ENCODE measurements at regions not wholly inside any gene's neighbourhood (a gene's known extent, or its start where the extent isn't known, plus 50 kb on each side); places are given as distances from the start of the nearest gene placed in this dataset.

DNA sequence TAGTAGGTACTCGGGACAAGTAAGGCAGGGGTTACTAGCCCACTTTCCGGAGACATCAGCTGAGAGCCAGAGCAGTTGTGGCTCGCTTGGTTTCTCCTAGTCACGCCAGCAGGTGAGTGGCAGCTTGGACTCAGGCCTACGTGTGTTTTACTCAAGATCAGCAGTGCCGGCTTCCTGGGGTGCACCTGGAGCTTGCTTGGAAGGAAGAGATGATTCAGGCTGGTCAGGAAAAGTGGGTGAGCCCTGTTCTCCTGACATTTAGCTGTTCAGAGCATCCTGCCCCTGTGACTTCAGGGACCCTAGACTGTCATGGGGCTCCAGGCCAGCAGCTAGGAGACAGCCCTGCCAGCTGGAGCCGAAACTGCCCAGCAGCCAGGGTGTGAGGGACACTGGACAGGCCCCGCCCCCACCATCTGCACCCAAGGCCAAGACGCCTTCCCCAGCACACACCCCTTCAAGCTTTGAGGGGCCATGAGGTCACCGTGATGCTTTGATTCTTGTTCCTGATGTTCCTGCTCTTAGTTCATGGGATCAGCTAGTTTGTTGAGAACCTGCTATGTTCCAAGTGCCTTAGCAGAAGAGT is 238.0 kb upstream of the CIBAR2 start:
- Mint-ChIP-seq H3K27ac (peak overlapping the region; percentile 24), H3K4me3 (ENCODE audit: low read depth) (no peak overlapping the region), H3K4me1 (ENCODE audit: low read depth) (peaks cover 14% of the 10 kb centered on the region), H3K36me3 (ENCODE audit: insufficient read depth) (no peaks in the 10 kb centered on the region), H3K27me3 (peaks cover 2% of the 10 kb centered on the region), H3K9me3 (ENCODE audit: low read depth) (no peaks in the 10 kb centered on the region)
- no peak for DNase-seq (ENCODE audit: low spot score, unreplicated experiment)
- TF ChIP-seq, protein P1, sequence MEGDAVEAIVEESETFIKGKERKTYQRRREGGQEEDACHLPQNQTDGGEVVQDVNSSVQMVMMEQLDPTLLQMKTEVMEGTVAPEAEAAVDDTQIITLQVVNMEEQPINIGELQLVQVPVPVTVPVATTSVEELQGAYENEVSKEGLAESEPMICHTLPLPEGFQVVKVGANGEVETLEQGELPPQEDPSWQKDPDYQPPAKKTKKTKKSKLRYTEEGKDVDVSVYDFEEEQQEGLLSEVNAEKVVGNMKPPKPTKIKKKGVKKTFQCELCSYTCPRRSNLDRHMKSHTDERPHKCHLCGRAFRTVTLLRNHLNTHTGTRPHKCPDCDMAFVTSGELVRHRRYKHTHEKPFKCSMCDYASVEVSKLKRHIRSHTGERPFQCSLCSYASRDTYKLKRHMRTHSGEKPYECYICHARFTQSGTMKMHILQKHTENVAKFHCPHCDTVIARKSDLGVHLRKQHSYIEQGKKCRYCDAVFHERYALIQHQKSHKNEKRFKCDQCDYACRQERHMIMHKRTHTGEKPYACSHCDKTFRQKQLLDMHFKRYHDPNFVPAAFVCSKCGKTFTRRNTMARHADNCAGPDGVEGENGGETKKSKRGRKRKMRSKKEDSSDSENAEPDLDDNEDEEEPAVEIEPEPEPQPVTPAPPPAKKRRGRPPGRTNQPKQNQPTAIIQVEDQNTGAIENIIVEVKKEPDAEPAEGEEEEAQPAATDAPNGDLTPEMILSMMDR (IDR thresholded peaks at IDR 0.05; ENCODE audit: unreplicated experiment): no peak

DNA sequence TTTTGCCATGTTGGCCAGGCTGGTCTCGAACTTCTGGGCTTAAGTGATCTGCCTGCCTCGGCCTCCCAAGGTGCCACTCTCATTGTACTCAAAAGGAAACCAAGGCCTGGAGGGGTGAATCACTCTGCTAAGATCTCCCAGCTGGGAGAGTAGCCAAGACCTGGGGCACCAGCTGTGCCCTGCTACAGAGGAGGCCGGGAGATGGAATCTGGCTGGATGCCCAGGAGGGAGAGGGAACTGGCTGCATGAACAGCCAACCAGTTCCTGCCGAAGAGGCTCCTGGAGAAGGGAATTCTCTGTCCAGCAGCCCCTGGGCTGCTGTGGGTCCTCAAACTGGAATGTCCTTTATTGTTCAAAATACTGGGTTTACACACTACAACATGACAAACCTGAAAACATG is 238.7 kb upstream of the CIBAR2 start:
- H3K27ac Mint-ChIP-seq: no peak overlapping the region
- no peak overlapping the region for H3K4me3 Mint-ChIP-seq (ENCODE audit: low read depth)
- H3K4me1 Mint-ChIP-seq (ENCODE audit: low read depth): peaks cover 15% of the 10 kb centered on the region
- peaks cover 2% of the 10 kb centered on the region for H3K27me3 Mint-ChIP-seq
- TF ChIP-seq, protein P1 (IDR thresholded peaks at IDR 0.05; ENCODE audit: unreplicated experiment): no peak
- no peaks in the 10 kb centered on the region for H3K36me3 Mint-ChIP-seq (ENCODE audit: insufficient read depth)
- no peak for DNase-seq (ENCODE audit: low spot score, unreplicated experiment)
- no peaks in the 10 kb centered on the region for H3K9me3 Mint-ChIP-seq (ENCODE audit: low read depth)

DNA sequence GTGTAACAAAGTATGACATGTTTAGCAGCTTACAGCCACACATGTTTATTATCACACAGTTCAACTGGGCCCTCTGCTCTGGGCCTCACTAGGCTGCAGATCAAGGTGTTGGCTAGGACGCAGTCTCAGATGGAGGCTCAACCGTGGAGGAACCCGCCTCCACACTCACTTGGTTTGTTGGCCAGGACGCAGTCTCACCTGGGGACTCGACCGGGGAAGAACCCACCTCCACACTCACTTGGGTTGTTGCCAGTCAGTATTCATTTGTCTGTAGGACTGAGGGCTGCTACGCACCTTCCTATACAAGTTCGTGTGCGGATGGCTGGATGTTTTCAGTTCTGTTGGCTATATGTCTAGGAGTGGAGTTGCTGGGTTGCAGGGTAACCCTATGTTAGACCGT is 240.7 kb upstream of the CIBAR2 start:
- peaks cover 2% of the 10 kb centered on the region for H3K27me3 Mint-ChIP-seq
- TF ChIP-seq, protein P1 (IDR thresholded peaks at IDR 0.05; ENCODE audit: unreplicated experiment): no peak
- H3K4me3 Mint-ChIP-seq (ENCODE audit: low read depth): no peak overlapping the region
- no peaks in the 10 kb centered on the region for H3K36me3 Mint-ChIP-seq (ENCODE audit: insufficient read depth)
- H3K27ac Mint-ChIP-seq: no peak overlapping the region
- DNase-seq (ENCODE audit: low spot score, unreplicated experiment): no peak
- peaks cover 15% of the 10 kb centered on the region for H3K4me1 Mint-ChIP-seq (ENCODE audit: low read depth)
- H3K9me3 Mint-ChIP-seq (ENCODE audit: low read depth): no peaks in the 10 kb centered on the region

DNA sequence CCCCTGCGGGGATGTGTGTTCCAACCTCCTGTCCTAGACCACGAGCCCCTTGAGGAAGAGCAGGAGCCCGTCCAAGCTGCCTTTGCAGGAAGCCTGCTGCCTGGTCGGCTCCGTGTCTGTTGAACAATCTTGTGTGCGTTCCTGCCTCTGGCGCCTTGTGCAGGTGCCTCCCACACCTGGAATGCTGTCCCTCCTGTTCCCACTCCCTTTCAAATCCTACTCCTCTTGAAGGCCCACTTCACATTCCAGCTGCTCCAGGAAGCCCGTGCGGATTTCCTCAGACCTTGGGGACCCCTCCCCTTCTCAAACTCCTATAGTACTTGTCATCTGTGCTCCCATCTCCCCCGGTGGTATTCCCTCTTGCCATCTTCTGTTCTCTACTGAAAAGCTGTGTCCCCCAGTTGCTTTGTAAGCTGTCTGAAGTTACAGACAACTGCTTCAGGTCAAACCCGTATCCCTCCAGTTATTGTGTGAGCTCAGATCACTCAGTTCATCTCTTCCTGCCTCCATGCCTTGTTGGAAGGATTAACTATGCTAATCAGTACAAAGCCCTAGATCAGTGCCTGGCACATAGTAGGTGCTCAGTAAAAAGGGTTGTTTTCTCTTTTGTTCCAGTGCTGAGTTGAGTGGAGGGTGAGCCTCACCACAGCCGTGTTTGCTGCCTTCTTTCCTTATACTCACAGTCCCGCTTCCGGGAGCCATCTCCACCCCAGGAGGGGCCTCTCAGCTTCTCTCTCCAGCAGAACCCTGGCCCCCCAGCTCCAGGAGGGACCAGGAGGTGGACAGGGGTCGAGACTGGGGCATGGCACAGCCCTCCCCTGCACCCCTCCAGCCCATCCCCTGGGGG is 241.8 kb upstream of the CIBAR2 start:
- DNase-seq (ENCODE audit: low spot score, unreplicated experiment): no peak
- peaks cover 16% of the 10 kb centered on the region for H3K4me1 Mint-ChIP-seq (ENCODE audit: low read depth)
- peak overlapping the region; percentile 25 for H3K4me3 Mint-ChIP-seq (ENCODE audit: low read depth)
- peak overlapping the region; percentile 75 for H3K27ac Mint-ChIP-seq
- H3K27me3 Mint-ChIP-seq: peaks cover 2% of the 10 kb centered on the region
- H3K9me3 Mint-ChIP-seq (ENCODE audit: low read depth): no peaks in the 10 kb centered on the region
- TF ChIP-seq, protein P1 (IDR thresholded peaks at IDR 0.05; ENCODE audit: unreplicated experiment): no peak
- H3K36me3 Mint-ChIP-seq (ENCODE audit: insufficient read depth): no peaks in the 10 kb centered on the region

DNA sequence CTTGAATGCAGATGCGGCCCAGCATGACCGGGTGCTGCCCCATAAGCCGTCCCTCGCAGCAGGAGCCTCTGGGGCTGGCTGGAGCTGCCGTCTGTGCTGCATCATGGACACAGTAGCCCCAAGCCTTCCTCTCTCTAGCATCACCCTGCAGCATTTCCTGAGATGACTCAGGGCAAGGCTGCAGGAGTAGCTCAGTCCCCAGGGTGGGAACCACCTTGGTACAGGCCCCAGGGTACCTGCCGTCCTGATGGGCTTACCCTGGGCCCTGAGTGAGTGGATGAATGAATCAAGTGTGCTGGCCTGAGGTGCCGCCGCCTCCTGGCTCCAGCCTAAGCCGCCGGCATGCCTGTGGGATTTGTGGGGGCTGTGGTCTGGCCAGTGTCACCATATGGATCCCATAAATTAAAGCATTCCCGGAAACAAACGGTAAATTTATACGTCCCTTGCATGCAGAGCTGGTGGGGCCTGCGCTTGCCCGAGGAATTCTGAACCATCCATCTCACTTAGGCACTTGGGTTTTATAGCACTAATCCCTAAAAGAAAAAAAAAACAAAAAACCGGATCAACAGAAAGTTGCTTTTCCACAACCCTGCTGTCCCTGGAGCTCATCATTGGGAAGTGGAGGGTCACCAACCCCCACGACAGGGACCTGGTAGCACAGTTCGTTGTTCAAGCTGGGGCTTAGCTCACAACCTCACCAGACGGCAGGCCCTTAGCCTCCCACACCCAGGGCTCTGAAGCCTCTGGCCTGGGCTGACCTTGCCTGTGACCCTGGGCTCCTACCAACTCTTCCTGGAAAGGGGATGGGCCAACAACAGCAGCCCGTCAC is 242.6 kb upstream of the CIBAR2 start:
- no peaks in the 10 kb centered on the region for H3K27me3 Mint-ChIP-seq
- peaks cover 14% of the 10 kb centered on the region for H3K4me1 Mint-ChIP-seq (ENCODE audit: low read depth)
- no peaks in the 10 kb centered on the region for H3K9me3 Mint-ChIP-seq (ENCODE audit: low read depth)
- DNase-seq (ENCODE audit: low spot score, unreplicated experiment): no peak
- H3K36me3 Mint-ChIP-seq (ENCODE audit: insufficient read depth): no peaks in the 10 kb centered on the region
- TF ChIP-seq, protein P1 (IDR thresholded peaks at IDR 0.05; ENCODE audit: unreplicated experiment): no peak
- no peak overlapping the region for H3K4me3 Mint-ChIP-seq (ENCODE audit: low read depth)
- H3K27ac Mint-ChIP-seq: no peak overlapping the region
